HG03432 (cell line): ENCODE measurements at regions not wholly inside any gene's neighbourhood (a gene's known extent, or its start where the extent isn't known, plus 50 kb on each side); places are given as distances from the start of the nearest gene placed in this dataset.

Experiments
- ATAC-seq: cut with Tn5 transposase; IDR thresholded peaks from one replicate; pipeline ENCODE4 v1.9.1; 2021; ENCODE audit warnings: mild to moderate bottlenecking, moderate library complexity; ENCODE audit not compliant: unreplicated experiment

DNA sequence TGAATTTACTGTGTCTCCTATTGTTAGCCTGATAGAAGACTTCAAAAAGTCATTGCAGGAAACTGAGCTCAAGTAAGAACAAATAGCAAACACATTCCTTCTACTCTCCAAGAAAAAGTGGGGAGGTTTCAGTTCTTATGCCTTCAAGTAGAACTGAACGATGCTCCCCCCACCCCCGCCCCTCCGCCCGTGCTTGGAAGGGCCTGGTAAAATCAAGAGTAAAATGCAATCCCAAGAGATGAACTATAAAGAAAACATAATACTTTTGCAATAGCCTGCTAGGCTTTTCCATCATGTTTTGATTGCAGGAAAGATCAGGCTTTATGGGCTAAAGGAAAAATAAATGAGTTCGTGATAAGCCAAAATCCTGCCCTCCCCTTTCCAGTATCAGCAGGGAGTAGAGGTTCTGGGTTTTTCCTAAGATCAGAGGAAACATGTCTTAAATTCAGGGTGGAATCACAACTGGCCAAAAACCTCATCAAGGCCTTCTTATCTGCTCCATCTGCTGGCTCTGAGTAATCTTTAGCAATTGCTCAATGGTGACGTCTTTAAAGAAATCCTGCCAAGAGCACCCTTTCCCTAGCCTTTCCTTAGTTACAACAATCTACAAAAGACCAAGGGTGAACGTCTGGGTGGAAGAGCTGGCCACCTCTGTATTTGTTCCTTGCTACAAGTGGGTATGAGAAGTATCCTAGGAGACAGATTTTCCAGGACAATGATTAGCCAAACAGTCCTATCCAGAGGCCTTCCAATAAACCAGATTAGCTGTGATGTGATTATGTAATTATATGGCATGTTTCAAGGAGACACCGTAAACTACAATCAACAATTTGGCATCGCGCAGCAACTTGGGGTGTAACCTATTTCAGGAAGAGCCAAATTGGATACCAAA lies 66.3 kb upstream of the FAM9C start:
- ATAC-seq, result no peak

DNA sequence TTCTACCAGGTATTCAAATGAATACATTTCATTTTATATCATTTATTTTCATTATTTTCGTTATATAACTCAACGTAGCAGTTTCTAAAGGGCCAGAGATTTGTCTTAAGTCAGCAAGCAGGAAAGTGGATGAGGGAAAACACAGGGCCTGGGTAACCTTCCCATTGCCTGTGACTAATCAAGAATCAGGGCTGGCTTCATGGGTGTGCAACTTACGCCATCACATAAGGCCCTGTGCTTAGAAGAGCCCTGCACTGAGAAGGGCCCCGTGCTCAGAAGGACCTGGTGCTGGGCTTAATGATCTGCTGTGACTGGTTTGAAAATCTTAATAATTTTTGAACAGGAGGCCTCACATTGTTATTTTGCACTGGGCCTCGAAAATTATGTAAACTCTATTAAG lies 65.4 kb upstream of the FAM9C start:
- no peak for ATAC-seq

DNA sequence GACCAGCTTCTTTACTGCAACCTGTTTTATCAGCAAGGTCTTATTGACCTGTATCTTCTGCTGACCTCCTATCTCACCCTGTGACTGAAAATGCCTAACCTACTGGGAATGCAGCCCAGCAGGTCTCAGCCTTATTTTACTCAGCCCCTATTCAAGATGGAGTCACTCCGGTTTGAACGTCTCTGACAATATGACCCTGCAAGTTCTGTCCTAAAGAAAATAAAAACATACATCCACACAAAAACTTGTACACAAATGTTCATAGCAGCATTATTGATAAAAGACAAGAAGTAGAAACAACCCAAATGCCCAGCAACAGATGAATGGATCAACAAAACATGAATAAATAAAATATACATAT lies 59.5 kb upstream of the FAM9C start:
- no peak for ATAC-seq

DNA sequence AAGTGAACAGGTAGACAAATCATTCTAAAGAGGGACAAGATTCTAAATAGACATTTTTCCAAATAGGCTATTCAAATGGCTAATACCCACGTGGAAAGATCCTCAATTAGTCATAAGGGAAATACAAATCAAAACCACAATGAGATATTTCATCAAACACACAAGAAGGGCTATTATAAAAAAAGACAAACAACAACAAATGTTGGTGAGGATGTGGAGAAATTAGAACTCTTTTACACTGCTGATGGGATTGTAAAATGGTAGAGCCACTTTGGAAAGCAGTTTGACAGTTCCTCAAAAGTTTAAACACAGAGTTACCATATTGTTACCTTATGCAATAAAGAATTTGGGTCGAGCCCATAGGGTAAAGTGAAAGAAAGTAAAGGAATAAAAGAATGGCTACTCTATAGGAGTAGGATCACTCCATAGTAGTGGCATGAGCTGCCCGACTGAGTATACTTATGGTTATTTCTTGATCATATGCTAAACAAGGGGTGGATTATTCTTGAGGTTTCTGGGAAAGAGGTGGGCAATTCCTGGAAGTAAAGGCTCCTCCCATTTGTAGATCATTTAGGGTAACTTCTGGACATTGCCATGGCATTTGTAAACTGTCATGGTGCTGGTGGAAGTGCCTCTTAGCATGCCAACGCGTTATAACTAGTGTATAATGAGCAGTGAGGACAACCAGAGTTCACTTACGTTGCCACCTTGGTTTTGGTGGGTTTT lies 58.9 kb upstream of the FAM9C start:
- ATAC-seq, result no peak

DNA sequence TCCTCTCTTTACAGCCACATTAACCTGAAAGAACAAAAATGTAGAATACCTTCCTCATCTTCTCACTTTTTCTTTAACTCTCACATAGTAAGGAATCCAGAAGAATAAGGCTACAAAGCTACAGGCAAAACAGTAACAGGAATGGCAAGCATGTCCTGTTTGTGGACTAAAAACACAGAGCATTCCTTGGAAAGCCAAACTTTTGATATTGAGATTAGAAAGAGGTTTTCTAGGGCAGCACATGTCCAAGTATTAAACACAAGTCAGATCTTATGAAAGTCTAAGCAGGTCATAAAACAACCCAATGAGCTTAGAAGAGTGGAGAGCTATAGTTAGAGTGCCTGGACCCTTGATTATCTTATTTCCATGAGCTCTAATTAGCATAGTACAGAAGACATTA lies 58.2 kb upstream of the FAM9C start:
- no peak for ATAC-seq

DNA sequence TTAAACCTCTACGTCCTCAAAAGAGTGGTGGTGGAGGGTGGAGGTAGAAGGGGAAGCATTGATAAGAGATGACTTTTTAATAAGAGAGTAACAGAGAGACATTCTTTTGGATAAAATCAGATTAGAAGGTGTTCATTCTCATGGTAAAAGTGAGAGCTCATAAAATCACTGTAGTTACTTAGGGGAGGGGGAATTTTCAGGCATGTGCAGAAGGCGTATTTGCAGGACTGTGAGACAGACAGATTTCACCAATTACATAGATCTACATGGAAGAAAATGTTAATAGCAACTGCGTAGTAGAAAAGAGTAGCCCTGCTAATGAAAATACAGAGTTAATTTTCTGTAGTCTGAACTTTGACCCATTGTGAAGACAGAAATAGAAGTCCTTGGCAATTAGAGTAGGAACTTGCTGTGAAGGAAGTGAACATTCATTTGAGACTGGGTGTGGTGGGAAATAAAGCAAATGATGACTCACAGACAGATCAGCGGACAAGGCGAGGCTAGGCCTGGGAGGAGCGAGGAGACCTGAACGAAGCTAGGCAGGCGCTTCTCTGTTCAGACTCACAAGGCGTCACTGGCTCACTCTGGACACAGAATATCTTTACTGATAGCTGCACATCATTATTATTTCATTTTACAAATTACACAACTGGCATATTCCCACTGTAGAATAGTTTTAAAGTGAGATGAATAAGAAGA lies 57.2 kb upstream of the FAM9C start:
- no peak for ATAC-seq

DNA sequence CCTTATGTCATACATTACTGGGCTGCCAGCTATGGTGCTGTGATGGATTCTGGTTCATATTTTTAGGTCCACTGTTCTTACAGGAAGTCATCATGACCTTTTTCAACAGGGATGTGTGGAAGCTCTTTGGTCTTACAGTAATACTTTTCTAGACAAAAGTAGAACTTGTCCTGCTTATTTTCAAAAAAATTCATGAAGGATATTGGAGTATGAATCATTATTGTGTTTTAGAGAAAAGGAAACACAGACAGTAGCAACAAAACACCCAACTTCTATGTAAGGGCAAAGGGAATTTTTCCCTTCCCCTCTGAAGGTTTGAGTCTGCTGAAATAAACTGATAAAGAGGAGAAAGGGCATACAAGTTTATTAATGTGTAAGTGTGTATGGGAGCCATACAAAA lies 54.7 kb upstream of the FAM9C start:
- no peak for ATAC-seq

DNA sequence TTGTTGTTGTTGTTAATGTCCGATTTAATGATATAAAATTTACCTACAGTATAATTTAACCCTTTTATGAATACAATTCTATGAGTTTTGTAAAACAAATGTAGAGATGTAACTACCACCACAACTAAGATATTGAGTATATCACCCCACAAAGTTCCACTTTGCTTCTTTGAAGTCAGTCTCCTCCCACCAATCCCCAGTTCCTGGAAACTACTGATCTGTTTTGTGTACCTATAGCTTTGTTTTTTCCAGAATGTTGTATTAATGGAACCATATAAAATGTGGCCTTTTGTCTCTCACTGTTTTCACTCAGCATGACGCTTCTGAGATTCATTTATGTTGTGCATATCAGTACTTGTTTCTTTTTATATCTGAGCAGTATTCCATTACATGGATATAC lies 52.3 kb upstream of the FAM9C start:
- ATAC-seq, result no peak

DNA sequence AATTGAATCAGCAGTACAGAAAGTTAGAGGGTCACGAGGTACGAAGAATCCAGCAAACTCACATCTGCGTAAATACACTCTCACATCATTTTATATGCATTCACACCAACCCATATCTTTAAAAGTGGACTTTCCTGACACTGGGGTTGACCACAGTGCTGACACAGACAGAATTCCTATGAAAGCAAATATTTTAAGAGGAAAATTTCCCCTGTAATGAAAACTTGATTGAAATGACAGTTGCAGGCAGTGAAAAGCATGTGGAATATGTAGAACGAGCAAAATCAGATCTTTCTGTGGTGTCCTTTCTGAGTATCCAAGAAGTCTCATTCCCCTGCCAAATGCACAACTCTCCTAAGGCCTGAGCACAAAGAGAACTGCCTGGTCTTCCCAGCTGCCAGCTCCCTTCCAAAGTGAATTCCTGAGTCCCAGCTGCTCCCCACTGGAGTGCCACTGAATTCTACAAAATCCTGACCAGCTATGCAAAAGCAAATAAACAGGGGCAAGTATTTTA lies 50.5 kb upstream of the FAM9C start:
- ATAC-seq, result no peak

DNA sequence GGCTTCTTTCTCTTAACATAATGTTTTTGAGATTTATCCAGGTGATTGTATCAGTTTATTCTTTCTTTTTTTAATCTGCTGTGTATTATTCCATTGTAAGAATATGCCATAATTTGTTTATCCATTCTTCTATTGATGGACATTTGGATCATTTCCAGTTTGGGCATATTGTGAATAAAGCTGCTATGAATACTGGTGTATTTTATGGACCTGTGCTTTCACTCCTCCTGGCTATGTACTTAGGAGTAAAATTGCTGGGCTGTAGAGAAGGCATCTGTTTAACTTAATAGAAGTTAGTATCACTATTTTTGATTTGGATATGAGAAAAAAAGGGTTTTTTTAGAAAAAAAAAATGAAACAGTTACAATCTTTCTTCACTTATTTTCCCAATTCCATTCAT lies 50.0 kb upstream of the FAM9C start:
- ATAC-seq, result no peak
